HepG2 (cell line): ENCODE measurements at regions not wholly inside any gene's neighbourhood (a gene's known extent, or its start where the extent isn't known, plus 50 kb on each side); places are given as distances from the start of the nearest gene placed in this dataset.

Experiments
- ATAC-seq: fragments of 200-7000 bp; cut with Tn5 transposase; 3 replicates; pipeline ENCODE4 v1.9.1; 2020; ENCODE audit warnings: mild to moderate bottlenecking, moderate library complexity
- BruUV-seq: library from RNA; stranded (reverse); fragments of 400-500 nt; replicated peaks from 2 replicates; lab custom pipeline; 2021; lab: Mats Ljungman, UMichigan
- CTCF ChIA-PET: fragments of 300-600 bp; formaldehyde crosslinking; extraction: SDS; loops from one replicate; lab custom pipeline; 2021; ENCODE audit warnings: low total read pairs, inconsistent platforms, low intra/inter-chr PET ratio; lab: Yijun Ruan, JAX
- POLR2A ChIA-PET: fragments of 350-600 bp; sonication (Branson Sonifier 250); formaldehyde crosslinking; loops from one replicate; lab custom pipeline; 2020; ENCODE audit warnings: antibody characterized with exemption, inconsistent platforms; lab: Yijun Ruan, JAX
- DNase-seq: peaks from one replicate; pipeline ENCODE4 v3.0.0-alpha.2; 2015; ENCODE audit warnings: low spot score
- FAIRE-seq: peaks from 3 replicates; lab custom pipeline; 2011; peaks lifted over from hg19 to GRCh38; lab: Jason Lieb, UNC
- H2AFZ ChIP-seq: one replicate; pipeline ENCODE4 v1.6.1; 2011; ENCODE audit warnings: low read length, inconsistent platforms
- H3K27ac ChIP-seq: fragments of 300-600 bp; 3 replicates; pipeline ENCODE4 v1.8.0; 2011; ENCODE audit warnings: mixed run types, mild to moderate bottlenecking, mixed read lengths, low read length, inconsistent platforms; ENCODE audit not compliant: insufficient read depth; ENCODE audit errors: extremely low read length
- H3K27me3 ChIP-seq, 2 experiments: fragments of 200-600 bp in 1 of 2; 2 replicates in 1 of 2; 3 replicates in 1 of 2; pipeline versions ENCODE4 v1.6.0 to v1.8.0; 2011; ENCODE audit warnings: low read length in 2 of 2, mild to moderate bottlenecking in 2 of 2, moderate library complexity in 2 of 2, inconsistent platforms in 1 of 2; ENCODE audit not compliant: insufficient read depth in 2 of 2, control insufficient read depth in 1 of 2
- H3K36me3 ChIP-seq, 2 experiments: fragments of 200-600 bp in 1 of 2; replicated peaks in 1 of 2; 2 replicates in 1 of 2; 3 replicates in 1 of 2; pipeline versions ENCODE4 v1.5.1 to v1.8.0; 2011; ENCODE audit warnings: low read length in 2 of 2, inconsistent platforms in 1 of 2; ENCODE audit not compliant: insufficient read depth in 2 of 2, control insufficient read depth in 1 of 2
- H3K4me1 ChIP-seq: 2 replicates; pipeline ENCODE4 v1.5.1; 2012; ENCODE audit warnings: low read length, inconsistent platforms; ENCODE audit not compliant: insufficient read depth
- H3K4me2 ChIP-seq: 2 replicates; pipeline ENCODE4 v1.6.0; 2011; ENCODE audit warnings: low read depth, low read length, inconsistent platforms
- H3K4me3 ChIP-seq, 3 experiments: fragments of 200-600 bp in 1 of 3; sonication (generic), shearing (Covaris generic) in 1 of 3; replicated peaks in 1 of 3; 2 replicates each; pipeline ENCODE4 v1.5.1; 2011 to 2016; ENCODE audit warnings: low read length in 3 of 3, inconsistent platforms in 2 of 3, low read depth in 2 of 3, mild to moderate bottlenecking in 2 of 3, control low read depth in 1 of 3, mixed read lengths in 1 of 3; ENCODE audit not compliant: insufficient read depth in 1 of 3
- H3K79me2 ChIP-seq: one replicate; pipeline ENCODE4 v1.6.1; 2011; ENCODE audit warnings: low read length, inconsistent platforms; ENCODE audit not compliant: insufficient read depth
- H3K9ac ChIP-seq: 2 replicates; pipeline ENCODE4 v1.6.0; 2011; ENCODE audit warnings: mild to moderate bottlenecking, low read depth, low read length, inconsistent platforms; ENCODE audit not compliant: insufficient read depth
- H3K9me3 ChIP-seq: 2 replicates; pipeline ENCODE4 v1.5.1; 2012; ENCODE audit warnings: mild to moderate bottlenecking, low read length
- H4K20me1 ChIP-seq: 2 replicates; pipeline ENCODE4 v1.6.0; 2011; ENCODE audit warnings: inconsistent platforms, mild to moderate bottlenecking, low read length, moderate library complexity; ENCODE audit not compliant: insufficient read depth
- CBX1 ChIP-seq: IDR thresholded peaks from one replicate; pipeline ENCODE4 v1.6.1; 2016; ENCODE audit warnings: antibody characterized with exemption, low read depth
- HNF1A ChIP-seq, 2 experiments: sonication (generic) in 1 of 2; formaldehyde crosslinking in 1 of 2; IDR thresholded peaks; 2 replicates each; pipeline versions ENCODE4 v1.4.0 to v1.6.1; 2016 to 2020; ENCODE audit warnings: borderline replicate concordance in 1 of 2, low read depth in 1 of 2, mild to moderate bottlenecking in 1 of 2, missing genetic modification reagents in 1 of 2
- POGK ChIP-seq: sonication (generic); formaldehyde crosslinking; conservative IDR thresholded peaks from 2 replicates; pipeline ENCODE4 v1.8.0; 2022; ENCODE audit warnings: mild to moderate bottlenecking, moderate library complexity, missing genetic modification reagents
- TCF7 ChIP-seq: sonication (generic); IDR thresholded peaks from 2 replicates; pipeline ENCODE4 v1.6.1; 2016; ENCODE audit warnings: antibody characterized with exemption, low read depth
- ZNF615 ChIP-seq: sonication (generic); formaldehyde crosslinking; IDR thresholded peaks from 2 replicates; pipeline ENCODE4 v1.5.0; 2020; ENCODE audit warnings: mild to moderate bottlenecking, missing genetic modification reagents, borderline replicate concordance
- WGBS: methylation state at CpG from one replicate; pipeline ENCODE4 v1.1.6; 2017; ENCODE audit warnings: low lambda C conversion rate; 5-methylcytosine and 5-hydroxymethylcytosine counted together
- in situ Hi-C: cut with HindIII; loops from 2 replicates; pipeline ENCODE4 v1.10.0; 2017; ENCODE audit warnings: low pct_unique_long_range_greater_than_20kb; ENCODE audit not compliant: extremely low pct_ligation_motif_present
- intact Hi-C: fragments of 100-400 bp; cut with micrococcal nuclease; formaldehyde crosslinking; loops from one replicate; pipeline ENCODE4 v1.10.0; 2022; ENCODE audit not compliant: unreplicated experiment

DNA sequence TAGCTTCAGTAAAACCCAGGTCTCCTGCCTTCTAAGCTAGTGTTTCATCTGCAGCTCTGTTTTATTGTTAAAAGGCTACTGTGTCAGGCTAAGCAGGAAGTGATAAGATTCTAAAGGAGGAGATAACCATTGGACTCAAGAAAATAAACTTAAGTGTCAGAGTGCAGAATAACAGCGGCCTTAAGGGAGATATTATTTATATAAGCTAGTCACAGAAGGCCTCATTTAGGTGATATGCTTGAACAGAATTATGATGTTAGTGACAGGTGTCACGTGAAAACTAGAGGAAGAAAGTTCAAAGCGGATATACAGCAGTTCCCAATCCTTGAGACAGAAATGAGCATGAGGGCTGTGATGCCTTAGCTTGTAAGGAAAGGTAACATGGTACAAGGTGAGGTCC lies 373.4 kb downstream of the FOXG1 start:
- TF ChIP-seq POGK (CRISPR knock-in tag) (no peak), TCF7 (0 out of 2 replicates have a peak, but pooled peaks have one; percentile 7)
- H4K20me1 ChIP-seq: no peaks in the 10 kb centered on the region
- no peak for ATAC-seq
- peaks cover 83% of the 10 kb centered on the region for H3K9me3 ChIP-seq
- FAIRE-seq: no peak
- POLR2A ChIA-PET: no interaction called here
- H3K27me3 ChIP-seq: no peaks in the 10 kb centered on the region
- no peaks in the 10 kb centered on the region for H3K79me2 ChIP-seq
- H3K4me3 ChIP-seq: no peak overlapping the region
- in situ Hi-C loops: no loop called here
- H3K4me2 ChIP-seq: no peak overlapping the region
- no peak overlapping the region for H3K27ac ChIP-seq
- H3K9ac ChIP-seq: no peak overlapping the region
- no TSS peak for BruUV-seq
- no peaks in the 10 kb centered on the region for H3K36me3 ChIP-seq
- WGBS: 3% methylated on average over 3 of the region's 3 CpGs
- intact Hi-C loops: no loop called here
- no peak overlapping the region for H2AFZ ChIP-seq
- H3K4me1 ChIP-seq: no peaks in the 10 kb centered on the region
- DNase-seq: no peak
- CTCF ChIA-PET: no interaction called here

DNA sequence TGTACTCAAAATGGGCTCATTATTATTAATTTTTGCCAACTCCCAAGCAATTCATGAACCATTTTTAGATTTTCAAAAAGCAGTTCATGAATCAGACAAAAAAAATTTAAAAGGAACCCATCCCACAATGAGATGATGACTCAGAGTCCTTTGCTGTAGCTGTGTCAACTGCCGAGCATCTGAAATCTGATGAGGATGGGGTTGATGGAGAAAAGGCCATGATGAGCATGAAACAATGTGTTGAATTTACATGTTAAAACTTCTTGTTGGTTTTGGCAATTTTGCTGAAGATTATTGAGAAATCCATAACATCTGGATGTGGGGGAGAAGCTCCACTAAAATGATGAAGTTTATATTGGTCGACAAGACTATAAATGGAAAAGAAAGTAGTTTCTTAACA lies 378.0 kb downstream of the FOXG1 start:
- peaks cover 81% of the 10 kb centered on the region for H3K9me3 ChIP-seq
- TF ChIP-seq ZNF615 (CRISPR knock-in tag) (no peak), CBX1 (no peak), HNF1A (IDR thresholded peaks at IDR 0.05; ENCODE audit: low read depth) (no peak), HNF1A (CRISPR knock-in tag; IDR thresholded peaks at IDR 0.05; ENCODE audit: borderline replicate concordance) (no peak)
- TF ChIP-seq, all 625 proteins: peak for 0
- Histone ChIP-seq H2AFZ (no peak overlapping the region), H3K4me3 (no peak overlapping the region), H3K27ac (no peak overlapping the region), H3K27me3 (no peaks in the 10 kb centered on the region), H3K79me2 (no peaks in the 10 kb centered on the region), H3K9ac (no peak overlapping the region), H4K20me1 (no peaks in the 10 kb centered on the region), H3K4me2 (no peak overlapping the region), H3K36me3 (no peaks in the 10 kb centered on the region), H3K4me1 (no peaks in the 10 kb centered on the region)
- intact Hi-C loops: no loop called here
- WGBS: 7% methylated on average over 2 of the region's 2 CpGs
- BruUV-seq: no TSS peak
- POLR2A ChIA-PET: no interaction called here
- FAIRE-seq (no peak), DNase-seq (no peak), ATAC-seq (no peak)
- CTCF ChIA-PET: no interaction called here
- in situ Hi-C loops: no loop called here
